HUES48 (cell line): ENCODE measurements at regions not wholly inside any gene's neighbourhood (a gene's known extent, or its start where the extent isn't known, plus 50 kb on each side); places are given as distances from the start of the nearest gene placed in this dataset.
"Not testable (repeated sequence)": the region's sequence is repeated elsewhere in the genome, so short reads cannot be mapped to it uniquely, and the experiment has no call there.

Experiments
- H3K27ac ChIP-seq: one replicate; pipeline ENCODE4 v1.7.0; 2013; ENCODE audit warnings: low read depth, low read length, inconsistent platforms
- H3K27me3 ChIP-seq: 2 replicates; pipeline ENCODE4 v1.6.1; 2013; ENCODE audit warnings: mild to moderate bottlenecking, low read length; ENCODE audit not compliant: control insufficient read depth, insufficient read depth
- H3K36me3 ChIP-seq: 2 replicates; pipeline ENCODE4 v1.6.1; 2013; ENCODE audit warnings: low read length; ENCODE audit not compliant: control insufficient read depth, insufficient read depth
- H3K4me1 ChIP-seq: 2 replicates; pipeline ENCODE4 v1.6.1; 2013; ENCODE audit warnings: mild to moderate bottlenecking, low read length; ENCODE audit not compliant: control insufficient read depth, insufficient read depth
- H3K4me3 ChIP-seq: 2 replicates; pipeline ENCODE4 v1.5.1; 2013; ENCODE audit warnings: mild to moderate bottlenecking, low read depth, low read length
- H3K9ac ChIP-seq: 2 replicates; pipeline ENCODE4 v1.6.1; 2013; ENCODE audit warnings: mild to moderate bottlenecking, low read depth, low read length, moderate library complexity
- H3K9me3 ChIP-seq: 2 replicates; pipeline ENCODE4 v1.6.1; 2013; ENCODE audit warnings: low read length; ENCODE audit not compliant: control insufficient read depth, insufficient read depth

GRCh38 chr16:59484833-59485516 lies 750.9 kb upstream of the GOT2 start:
- no peaks in the 10 kb centered on the region for H3K27me3 ChIP-seq

DNA sequence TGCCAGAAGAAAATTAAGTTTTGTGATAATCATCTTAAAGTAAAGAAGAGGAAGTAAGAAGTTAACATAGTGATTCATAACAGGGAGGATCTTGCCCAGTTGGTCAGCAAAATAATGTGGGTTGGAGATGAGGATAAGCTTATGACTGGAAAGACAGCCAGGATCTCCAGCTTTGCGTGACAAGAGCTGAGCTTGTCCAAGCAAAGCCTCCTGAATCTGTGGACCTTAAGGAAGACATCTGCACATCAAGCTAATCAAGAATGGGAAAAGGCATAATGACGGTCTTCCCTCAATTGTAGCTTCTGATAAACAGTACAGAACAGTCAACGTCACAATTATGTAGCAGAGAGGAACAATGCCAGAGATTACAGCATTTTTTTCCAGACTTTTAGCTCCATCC lies 744.7 kb upstream of the GOT2 start:
- no peak overlapping the region for H3K27ac ChIP-seq
- H3K36me3 ChIP-seq: no peaks in the 10 kb centered on the region
- no peaks in the 10 kb centered on the region for H3K9me3 ChIP-seq
- no peak overlapping the region for H3K4me3 ChIP-seq
- H3K9ac ChIP-seq: no peak overlapping the region
- no peaks in the 10 kb centered on the region for H3K27me3 ChIP-seq
- H3K4me1 ChIP-seq: no peaks in the 10 kb centered on the region

More at GRCh38 chr16:59484833-59485516, 750.9 kb upstream of the GOT2 start:
- Histone ChIP-seq H3K4me3 (no peak overlapping the region), H3K27ac (no peak overlapping the region), H3K36me3 (no peaks in the 10 kb centered on the region), H3K4me1 (peaks cover 4% of the 10 kb centered on the region; the same call in 1 of the 2 replicates), H3K9ac (no peak overlapping the region), H3K9me3 (no peaks in the 10 kb centered on the region)

GRCh38 chr16:59470556-59470955 lies 736.4 kb upstream of the GOT2 start:
- H3K36me3 ChIP-seq: no peaks in the 10 kb centered on the region
- no peaks in the 10 kb centered on the region for H3K9me3 ChIP-seq
- no peak overlapping the region for H3K27ac ChIP-seq
- no peak overlapping the region for H3K9ac ChIP-seq
- no peak overlapping the region for H3K4me3 ChIP-seq
- H3K27me3 ChIP-seq: no peaks in the 10 kb centered on the region
- no peaks in the 10 kb centered on the region for H3K4me1 ChIP-seq

DNA sequence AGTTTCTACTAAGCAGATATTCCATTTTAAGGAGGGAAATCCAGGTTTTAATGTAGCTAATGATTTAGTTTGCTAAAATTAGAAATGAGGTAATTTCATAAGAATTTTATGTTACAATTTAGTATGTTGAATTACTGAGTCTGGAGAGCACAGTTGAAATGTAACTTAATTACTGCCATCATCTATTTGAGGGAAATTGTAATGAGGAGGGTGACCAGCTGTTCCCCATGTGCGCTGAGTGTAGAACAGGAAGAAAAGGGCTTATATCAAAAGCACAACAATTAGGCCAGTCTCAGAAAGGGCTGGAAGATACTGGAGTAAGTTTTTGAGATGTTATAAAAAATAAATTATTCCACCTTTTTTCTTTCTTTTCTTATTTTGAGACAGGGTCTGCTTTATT lies 735.1 kb upstream of the GOT2 start:
- H3K27me3 ChIP-seq: no peaks in the 10 kb centered on the region
- no peak overlapping the region for H3K27ac ChIP-seq
- H3K4me1 ChIP-seq: no peaks in the 10 kb centered on the region
- H3K4me3 ChIP-seq: no peak overlapping the region
- H3K36me3 ChIP-seq: no peaks in the 10 kb centered on the region
- H3K9ac ChIP-seq: no peak overlapping the region
- no peaks in the 10 kb centered on the region for H3K9me3 ChIP-seq

DNA sequence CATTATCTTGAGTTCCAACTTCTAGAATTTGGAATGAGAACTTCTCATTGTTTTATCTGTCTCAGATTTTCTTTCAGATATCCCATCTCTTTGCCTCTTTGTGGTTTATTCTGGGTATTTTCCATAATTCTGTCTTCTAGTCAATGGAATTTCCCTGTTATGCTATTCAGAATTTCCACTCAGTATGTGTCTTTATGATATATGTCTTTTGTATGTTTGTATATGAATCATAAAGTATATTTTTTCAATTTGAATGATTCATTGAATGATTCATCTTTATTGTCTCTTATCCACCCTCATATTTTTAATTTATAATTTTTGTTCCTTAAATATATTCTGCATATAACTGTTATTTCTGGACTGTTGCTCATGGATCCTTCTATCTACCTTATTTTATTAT lies 729.7 kb upstream of the GOT2 start:
- Histone ChIP-seq H3K9ac (no peak overlapping the region), H3K9me3 (no peaks in the 10 kb centered on the region), H3K36me3 (no peaks in the 10 kb centered on the region), H3K4me3 (no peak overlapping the region), H3K4me1 (no peaks in the 10 kb centered on the region), H3K27me3 (no peaks in the 10 kb centered on the region), H3K27ac (no peak overlapping the region)

- Histone ChIP-seq H3K9ac (no peak overlapping the region), H3K27ac (no peak overlapping the region), H3K9me3 (no peaks in the 10 kb centered on the region), H3K4me1 (no peaks in the 10 kb centered on the region), H3K4me3 (no peak overlapping the region), H3K36me3 (no peaks in the 10 kb centered on the region), H3K27me3 (no peaks in the 10 kb centered on the region)
Observed at GRCh38 chr16:59459806-59460205, 725.7 kb upstream of the GOT2 start.

- H3K27ac ChIP-seq: no peak overlapping the region
- no peak overlapping the region for H3K4me3 ChIP-seq
- no peaks in the 10 kb centered on the region for H3K27me3 ChIP-seq
- no peaks in the 10 kb centered on the region for H3K36me3 ChIP-seq
- H3K4me1 ChIP-seq: no peaks in the 10 kb centered on the region
- H3K9ac ChIP-seq: no peak overlapping the region
- no peaks in the 10 kb centered on the region for H3K9me3 ChIP-seq
Observed at GRCh38 chr16:59455497-59455896, 721.4 kb upstream of the GOT2 start.

DNA sequence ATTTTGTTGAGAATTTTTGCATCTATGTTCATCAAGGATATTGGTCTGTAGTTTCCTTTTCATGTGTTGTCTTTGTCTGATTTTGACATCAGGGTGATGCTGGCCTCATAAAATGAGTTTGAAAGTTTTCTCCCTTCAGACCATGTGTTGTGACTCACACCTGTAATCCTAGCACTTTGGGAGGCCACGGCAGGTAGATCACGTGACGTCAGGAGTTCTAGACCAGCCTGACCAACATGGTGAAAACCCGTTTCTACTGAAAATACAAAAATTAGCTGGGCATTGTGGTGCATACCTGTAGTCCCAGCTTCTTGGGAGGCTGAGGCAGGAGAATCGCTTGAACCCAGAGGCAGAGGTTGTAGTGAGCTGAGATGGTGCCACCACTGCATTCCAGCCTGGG lies 716.4 kb upstream of the GOT2 start:
- not testable (repeated sequence) for H3K4me3 ChIP-seq, H3K4me1 ChIP-seq, H3K9ac ChIP-seq, H3K27ac ChIP-seq, H3K27me3 ChIP-seq, H3K9me3 ChIP-seq, H3K36me3 ChIP-seq

- Histone ChIP-seq H3K27ac (no peak overlapping the region), H3K27me3 (no peaks in the 10 kb centered on the region), H3K36me3 (no peaks in the 10 kb centered on the region), H3K4me3 (no peak overlapping the region), H3K9ac (no peak overlapping the region), H3K9me3 (no peaks in the 10 kb centered on the region), H3K4me1 (no peaks in the 10 kb centered on the region)
Observed at GRCh38 chr16:59440502-59440901, 706.4 kb upstream of the GOT2 start.

- no peak overlapping the region for H3K9ac ChIP-seq
- H3K4me3 ChIP-seq: no peak overlapping the region
- no peak overlapping the region for H3K27ac ChIP-seq
- H3K9me3 ChIP-seq: no peaks in the 10 kb centered on the region
- no peaks in the 10 kb centered on the region for H3K27me3 ChIP-seq
- no peaks in the 10 kb centered on the region for H3K4me1 ChIP-seq
- H3K36me3 ChIP-seq: no peaks in the 10 kb centered on the region
Observed at GRCh38 chr16:59432896-59433295, 698.8 kb upstream of the GOT2 start.

- Histone ChIP-seq H3K4me3 (no peak overlapping the region), H3K27ac (no peak overlapping the region), H3K27me3 (no peaks in the 10 kb centered on the region), H3K36me3 (no peaks in the 10 kb centered on the region), H3K9ac (no peak overlapping the region), H3K4me1 (no peaks in the 10 kb centered on the region), H3K9me3 (no peaks in the 10 kb centered on the region)
Observed at GRCh38 chr16:59432276-59432675, 698.2 kb upstream of the GOT2 start.
